ENCODE measurements at regions not wholly inside any gene's neighbourhood (a gene's known extent, or its start where the extent isn't known, plus 50 kb on each side); places are given as distances from the start of the nearest gene placed in this dataset.

GRCh38 chr15:96171853-96172296 is 158.6 kb upstream of the NR2F2 start (continued):
- TF ChIP-seq YEATS4 (CRISPR knock-in tag; IDR thresholded peaks at IDR 0.05; ENCODE audit: borderline replicate concordance) (no peak; the same call in 1 of the 2 replicates), SKIL (CRISPR knock-in tag; IDR thresholded peaks at IDR 0.05; ENCODE audit: borderline replicate concordance) (no peak), POLR2AphosphoS5 (IDR thresholded peaks at IDR 0.05; ENCODE audit: low read depth, low read length) (no peak), NCOA2 (CRISPR knock-in tag; IDR thresholded peaks at IDR 0.05) (peak; percentile 34; the same call in 1 of the 2 replicates), HNRNPLL (IDR thresholded peaks at IDR 0.05; ENCODE audit: low read depth, low read length, poor library complexity, severe bottlenecking) (no peak), MEIS2 (CRISPR knock-in tag; IDR thresholded peaks at IDR 0.05) (no peak), BRCA1 (CRISPR knock-in tag; IDR thresholded peaks at IDR 0.05) (no peak), ZNF747 (CRISPR knock-in tag; IDR thresholded peaks at IDR 0.05; ENCODE audit: borderline replicate concordance) (no peak), ZMYM4 (CRISPR knock-in tag; IDR thresholded peaks at IDR 0.05) (peak; percentile 41; the same call in 1 of the 2 replicates), ZNF547 (CRISPR knock-in tag; IDR thresholded peaks at IDR 0.05) (no peak), KDM6A (CRISPR knock-in tag; IDR thresholded peaks at IDR 0.05; ENCODE audit: low read depth) (peak; percentile 68; the same call in 1 of the 2 replicates), XBP1 (CRISPR knock-in tag; IDR thresholded peaks at IDR 0.05) (no peak), AFF4 (CRISPR knock-in tag; IDR thresholded peaks at IDR 0.05) (no peak), NR1H2 (CRISPR knock-in tag; IDR thresholded peaks at IDR 0.05; ENCODE audit: borderline replicate concordance, low read depth) (no peak), TERF1 (CRISPR knock-in tag; IDR thresholded peaks at IDR 0.05) (no peak), KLF11 (CRISPR knock-in tag; IDR thresholded peaks at IDR 0.05) (no peak), RARA (CRISPR knock-in tag; IDR thresholded peaks at IDR 0.05) (peak; percentile 42; the same call in 1 of the 2 replicates)
- TF ChIP-seq, protein P1, sequence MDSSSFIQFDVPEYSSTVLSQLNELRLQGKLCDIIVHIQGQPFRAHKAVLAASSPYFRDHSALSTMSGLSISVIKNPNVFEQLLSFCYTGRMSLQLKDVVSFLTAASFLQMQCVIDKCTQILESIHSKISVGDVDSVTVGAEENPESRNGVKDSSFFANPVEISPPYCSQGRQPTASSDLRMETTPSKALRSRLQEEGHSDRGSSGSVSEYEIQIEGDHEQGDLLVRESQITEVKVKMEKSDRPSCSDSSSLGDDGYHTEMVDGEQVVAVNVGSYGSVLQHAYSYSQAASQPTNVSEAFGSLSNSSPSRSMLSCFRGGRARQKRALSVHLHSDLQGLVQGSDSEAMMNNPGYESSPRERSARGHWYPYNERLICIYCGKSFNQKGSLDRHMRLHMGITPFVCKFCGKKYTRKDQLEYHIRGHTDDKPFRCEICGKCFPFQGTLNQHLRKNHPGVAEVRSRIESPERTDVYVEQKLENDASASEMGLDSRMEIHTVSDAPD (CRISPR knock-in tag; IDR thresholded peaks at IDR 0.05) = 0 out of 2 replicates have a peak, but pooled peaks have one; percentile 31
- TF ChIP-seq, protein P2, sequence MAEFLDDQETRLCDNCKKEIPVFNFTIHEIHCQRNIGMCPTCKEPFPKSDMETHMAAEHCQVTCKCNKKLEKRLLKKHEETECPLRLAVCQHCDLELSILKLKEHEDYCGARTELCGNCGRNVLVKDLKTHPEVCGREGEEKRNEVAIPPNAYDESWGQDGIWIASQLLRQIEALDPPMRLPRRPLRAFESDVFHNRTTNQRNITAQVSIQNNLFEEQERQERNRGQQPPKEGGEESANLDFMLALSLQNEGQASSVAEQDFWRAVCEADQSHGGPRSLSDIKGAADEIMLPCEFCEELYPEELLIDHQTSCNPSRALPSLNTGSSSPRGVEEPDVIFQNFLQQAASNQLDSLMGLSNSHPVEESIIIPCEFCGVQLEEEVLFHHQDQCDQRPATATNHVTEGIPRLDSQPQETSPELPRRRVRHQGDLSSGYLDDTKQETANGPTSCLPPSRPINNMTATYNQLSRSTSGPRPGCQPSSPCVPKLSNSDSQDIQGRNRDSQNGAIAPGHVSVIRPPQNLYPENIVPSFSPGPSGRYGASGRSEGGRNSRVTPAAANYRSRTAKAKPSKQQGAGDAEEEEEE (CRISPR knock-in tag; IDR thresholded peaks at IDR 0.05; ENCODE audit: borderline replicate concordance) = no peak
